ENCODE measurements at regions not wholly inside any gene's neighbourhood (a gene's known extent, or its start where the extent isn't known, plus 50 kb on each side); places are given as distances from the start of the nearest gene placed in this dataset.

DNA sequence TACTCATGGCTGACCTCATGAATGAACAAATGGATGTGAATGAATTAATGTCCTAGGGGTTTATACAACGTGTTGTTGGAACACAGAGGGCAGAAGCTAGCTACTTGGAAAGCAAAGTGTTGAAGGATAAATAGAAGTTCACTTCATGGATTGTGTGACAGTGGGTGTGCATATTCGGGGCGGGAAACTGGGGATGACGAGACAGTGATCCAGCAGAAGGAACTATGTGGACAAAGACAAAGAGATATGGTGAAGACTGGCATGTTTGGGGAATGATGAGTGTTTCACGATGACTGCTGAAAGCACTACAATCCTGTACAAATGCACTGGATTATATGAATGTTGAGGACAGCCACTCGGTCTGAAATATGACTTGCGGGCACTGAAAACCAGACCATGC lies 250.5 kb upstream of the C16orf82 start:
- Histone ChIP-seq H2AFZ (ENCODE audit: low read depth, low read length) (no peak overlapping the region), H3K79me2 (ENCODE audit: control insufficient read depth, insufficient read depth, low read length) (no peaks in the 10 kb centered on the region), H4K20me1 (replicated peaks; ENCODE audit: control insufficient read depth, insufficient read depth, low read length) (no peaks in the 10 kb centered on the region; the same call in 1 of the 2 replicates), H3K27me3 (ENCODE audit: control insufficient read depth in 2 of 2, insufficient read depth in 2 of 2, low read length in 2 of 2) (peaks cover 0 to 7% of the 10 kb centered on the region in 2 experiments; a peak in 2 of 5 replicates), H3K4me2 (ENCODE audit: insufficient read depth, low read length) (no peak overlapping the region), H3K9ac (ENCODE audit: insufficient read depth in 1 of 2, low read depth in 2 of 2, low read length in 2 of 2) (no peak overlapping the region), H3K4me1 (replicated peaks in 1 of 2; ENCODE audit: control insufficient read depth in 2 of 2, insufficient read depth in 2 of 2, low read length in 2 of 2) (peaks cover 8% of the 10 kb centered on the region in 2 experiments; a peak in 3 of 5 replicates), H3K4me3 (no peak overlapping the region), H3K9me1 (ENCODE audit: control insufficient read depth, insufficient read depth, low read length) (no peaks in the 10 kb centered on the region), H3K36me3 (ENCODE audit: control insufficient read depth, insufficient read depth, low read length) (no peaks in the 10 kb centered on the region), H3K27ac (ENCODE audit: extremely low read depth, low read depth, low read length) (no peak overlapping the region), H3K9me3 (replicated peaks; ENCODE audit: control insufficient read depth, insufficient read depth, low read depth, low read length) (no peaks in the 10 kb centered on the region)
- no peak for TF ChIP-seq LCOR (CRISPR knock-in tag; IDR thresholded peaks at IDR 0.05)
- TF ChIP-seq, protein P1, sequence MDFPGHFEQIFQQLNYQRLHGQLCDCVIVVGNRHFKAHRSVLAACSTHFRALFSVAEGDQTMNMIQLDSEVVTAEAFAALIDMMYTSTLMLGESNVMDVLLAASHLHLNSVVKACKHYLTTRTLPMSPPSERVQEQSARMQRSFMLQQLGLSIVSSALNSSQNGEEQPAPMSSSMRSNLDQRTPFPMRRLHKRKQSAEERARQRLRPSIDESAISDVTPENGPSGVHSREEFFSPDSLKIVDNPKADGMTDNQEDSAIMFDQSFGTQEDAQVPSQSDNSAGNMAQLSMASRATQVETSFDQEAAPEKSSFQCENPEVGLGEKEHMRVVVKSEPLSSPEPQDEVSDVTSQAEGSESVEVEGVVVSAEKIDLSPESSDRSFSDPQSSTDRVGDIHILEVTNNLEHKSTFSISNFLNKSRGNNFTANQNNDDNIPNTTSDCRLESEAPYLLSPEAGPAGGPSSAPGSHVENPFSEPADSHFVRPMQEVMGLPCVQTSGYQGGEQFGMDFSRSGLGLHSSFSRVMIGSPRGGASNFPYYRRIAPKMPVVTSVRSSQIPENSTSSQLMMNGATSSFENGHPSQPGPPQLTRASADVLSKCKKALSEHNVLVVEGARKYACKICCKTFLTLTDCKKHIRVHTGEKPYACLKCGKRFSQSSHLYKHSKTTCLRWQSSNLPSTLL (IDR thresholded peaks at IDR 0.05), result no peak
- no peak for TF ChIP-seq ZC3H11A (IDR thresholded peaks at IDR 0.05; ENCODE audit: low read depth, low read length)
- TF ChIP-seq, protein P2, sequence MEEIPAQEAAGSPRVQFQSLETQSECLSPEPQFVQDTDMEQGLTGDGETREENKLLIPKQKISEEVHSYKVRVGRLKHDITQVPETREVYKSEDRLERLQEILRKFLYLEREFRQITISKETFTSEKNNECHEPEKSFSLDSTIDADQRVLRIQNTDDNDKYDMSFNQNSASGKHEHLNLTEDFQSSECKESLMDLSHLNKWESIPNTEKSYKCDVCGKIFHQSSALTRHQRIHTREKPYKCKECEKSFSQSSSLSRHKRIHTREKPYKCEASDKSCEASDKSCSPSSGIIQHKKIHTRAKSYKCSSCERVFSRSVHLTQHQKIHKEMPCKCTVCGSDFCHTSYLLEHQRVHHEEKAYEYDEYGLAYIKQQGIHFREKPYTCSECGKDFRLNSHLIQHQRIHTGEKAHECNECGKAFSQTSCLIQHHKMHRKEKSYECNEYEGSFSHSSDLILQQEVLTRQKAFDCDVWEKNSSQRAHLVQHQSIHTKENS (CRISPR knock-in tag; IDR thresholded peaks at IDR 0.05), result no peak
- no peak for TF ChIP-seq MECOM (CRISPR knock-in tag; IDR thresholded peaks at IDR 0.05)
- TF ChIP-seq, protein P3, sequence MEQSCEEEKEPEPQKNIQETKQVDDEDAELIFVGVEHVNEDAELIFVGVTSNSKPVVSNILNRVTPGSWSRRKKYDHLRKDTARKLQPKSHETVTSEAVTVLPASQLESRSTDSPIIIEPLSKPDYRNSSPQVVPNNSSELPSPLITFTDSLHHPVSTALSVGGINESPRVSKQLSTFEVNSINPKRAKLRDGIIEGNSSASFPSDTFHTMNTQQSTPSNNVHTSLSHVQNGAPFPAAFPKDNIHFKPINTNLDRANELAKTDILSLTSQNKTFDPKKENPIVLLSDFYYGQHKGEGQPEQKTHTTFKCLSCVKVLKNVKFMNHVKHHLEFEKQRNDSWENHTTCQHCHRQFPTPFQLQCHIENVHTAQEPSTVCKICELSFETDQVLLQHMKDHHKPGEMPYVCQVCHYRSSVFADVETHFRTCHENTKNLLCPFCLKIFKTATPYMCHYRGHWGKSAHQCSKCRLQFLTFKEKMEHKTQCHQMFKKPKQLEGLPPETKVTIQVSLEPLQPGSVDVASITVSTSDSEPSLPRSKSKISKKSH (CRISPR knock-in tag; IDR thresholded peaks at IDR 0.05), result no peak
- TF ChIP-seq SMARCA4 (IDR thresholded peaks at IDR 0.05), result no peak
- TF ChIP-seq, protein P4, sequence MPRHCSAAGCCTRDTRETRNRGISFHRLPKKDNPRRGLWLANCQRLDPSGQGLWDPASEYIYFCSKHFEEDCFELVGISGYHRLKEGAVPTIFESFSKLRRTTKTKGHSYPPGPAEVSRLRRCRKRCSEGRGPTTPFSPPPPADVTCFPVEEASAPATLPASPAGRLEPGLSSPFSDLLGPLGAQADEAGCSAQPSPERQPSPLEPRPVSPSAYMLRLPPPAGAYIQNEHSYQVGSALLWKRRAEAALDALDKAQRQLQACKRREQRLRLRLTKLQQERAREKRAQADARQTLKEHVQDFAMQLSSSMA (CRISPR knock-in tag; IDR thresholded peaks at IDR 0.05), result no peak
- no TSS peak for BruUV-seq (replicated peaks)
- CTCF ChIA-PET (ENCODE audit: low intra/inter-chr PET ratio), result no interaction called here
- ATAC-seq (no peak), DNase-seq (ENCODE audit: extremely low read depth in 1 of 4, low spot score in 3 of 4) (no peak), FAIRE-seq (no peak)
- POLR2A ChIA-PET, result no interaction called here
- intact Hi-C loops (cut with micrococcal nuclease), result no loop called here
- in situ Hi-C loops (cut with MboI), result no loop called here
- whole genome bisulfite sequencing (ENCODE audit: insufficient coverage, low coverage, missing lambda C conversion rate), result 10% methylated on average over 7 of the region's 7 CpGs
